Stimulated activated CD8-positive, alpha-beta memory T cell treated with anti-CD3 and anti-CD28 coated beads, Interleukin-4, amount 100 ng/mL, for 4 hours (primary cell): ENCODE measurements at regions not wholly inside any gene's neighbourhood (a gene's known extent, or its start where the extent isn't known, plus 50 kb on each side); places are given as distances from the start of the nearest gene placed in this dataset.
A peak's percentile ranks its signal among the peaks of the same experiment; 100 is the strongest.

Source experiments
- DNase-seq, 2 donors: peaks; one replicate each; pipeline ENCODE4 v3.0.0-alpha.2; 2020; ENCODE audit warnings: low read depth in 2 of 2, low spot score in 1 of 2

- DNase-seq: no peak
Observed at GRCh38 chr14:61847861-61848260, 85.6 kb downstream of the SNAPC1 start.

GRCh38 chr14:61854898-61855297, 92.7 kb downstream of the SNAPC1 start:
- DNase-seq: no peak

GRCh38 chr14:61860294-61860918, 98.2 kb downstream of the SNAPC1 start:
- peak; percentile 14 to 19 for DNase-seq

- DNase-seq: no peak
Observed at GRCh38 chr14:61861320-61861865, 99.2 kb downstream of the SNAPC1 start.

GRCh38 chr14:61864329-61864898, 102.2 kb downstream of the SNAPC1 start:
- DNase-seq: no peak

GRCh38 chr14:61866932-61867920, 105.0 kb downstream of the SNAPC1 start:
- DNase-seq: no peak

- DNase-seq: no peak
Observed at GRCh38 chr14:61868846-61869245, 106.6 kb downstream of the SNAPC1 start.

- DNase-seq: no peak
Observed at GRCh38 chr14:61870163-61870562, 107.9 kb downstream of the SNAPC1 start.

GRCh38 chr14:61872452-61872851, 110.2 kb downstream of the SNAPC1 start:
- DNase-seq: no peak

- no peak for DNase-seq
Observed at GRCh38 chr14:61875483-61875882, 113.3 kb downstream of the SNAPC1 start.

- DNase-seq: no peak
Observed at GRCh38 chr14:61876362-61877034, 114.3 kb downstream of the SNAPC1 start.

- no peak for DNase-seq
Observed at GRCh38 chr14:61877035-61877390, 114.8 kb downstream of the SNAPC1 start.

- no peak for DNase-seq
Observed at GRCh38 chr14:61877768-61878167, 115.5 kb downstream of the SNAPC1 start.

GRCh38 chr14:61878931-61879330, 116.7 kb downstream of the SNAPC1 start:
- no peak for DNase-seq

GRCh38 chr14:61881046-61881445, 118.8 kb downstream of the SNAPC1 start:
- no peak for DNase-seq

- DNase-seq: no peak
Observed at GRCh38 chr14:61884711-61885110, 122.5 kb downstream of the SNAPC1 start.

GRCh38 chr14:61885203-61885961, 123.2 kb downstream of the SNAPC1 start:
- DNase-seq: no peak

- no peak for DNase-seq
Observed at GRCh38 chr14:61887628-61888027, 125.4 kb downstream of the SNAPC1 start.

- DNase-seq: no peak
Observed at GRCh38 chr14:61889914-61890351, 127.7 kb downstream of the SNAPC1 start.

- DNase-seq: no peak
Observed at GRCh38 chr14:61891170-61891569, 128.9 kb downstream of the SNAPC1 start.
